HUES6 (cell line): ENCODE measurements at regions not wholly inside any gene's neighbourhood (a gene's known extent, or its start where the extent isn't known, plus 50 kb on each side); places are given as distances from the start of the nearest gene placed in this dataset.

Experiments used
- H3K27ac ChIP-seq: 2 replicates; pipeline ENCODE4 v1.7.0; 2013; ENCODE audit warnings: low read depth, mild to moderate bottlenecking, low read length, inconsistent platforms
- H3K27me3 ChIP-seq: 2 replicates; pipeline ENCODE4 v1.6.1; 2013; ENCODE audit warnings: low read length; ENCODE audit not compliant: control insufficient read depth, insufficient read depth
- H3K36me3 ChIP-seq: 2 replicates; pipeline ENCODE4 v1.6.1; 2013; ENCODE audit warnings: low read length; ENCODE audit not compliant: control insufficient read depth, insufficient read depth
- H3K4me1 ChIP-seq: 2 replicates; pipeline ENCODE4 v1.6.1; 2013; ENCODE audit warnings: low read length; ENCODE audit not compliant: control insufficient read depth, insufficient read depth
- H3K4me3 ChIP-seq: 2 replicates; pipeline ENCODE4 v1.5.1; 2013; ENCODE audit warnings: low read depth, low read length
- H3K9ac ChIP-seq: one replicate; pipeline ENCODE4 v1.6.1; 2013; ENCODE audit warnings: mild to moderate bottlenecking, low read length
- H3K9me3 ChIP-seq: 2 replicates; pipeline ENCODE4 v1.6.1; 2013; ENCODE audit warnings: low read depth, low read length; ENCODE audit not compliant: control insufficient read depth, insufficient read depth

DNA sequence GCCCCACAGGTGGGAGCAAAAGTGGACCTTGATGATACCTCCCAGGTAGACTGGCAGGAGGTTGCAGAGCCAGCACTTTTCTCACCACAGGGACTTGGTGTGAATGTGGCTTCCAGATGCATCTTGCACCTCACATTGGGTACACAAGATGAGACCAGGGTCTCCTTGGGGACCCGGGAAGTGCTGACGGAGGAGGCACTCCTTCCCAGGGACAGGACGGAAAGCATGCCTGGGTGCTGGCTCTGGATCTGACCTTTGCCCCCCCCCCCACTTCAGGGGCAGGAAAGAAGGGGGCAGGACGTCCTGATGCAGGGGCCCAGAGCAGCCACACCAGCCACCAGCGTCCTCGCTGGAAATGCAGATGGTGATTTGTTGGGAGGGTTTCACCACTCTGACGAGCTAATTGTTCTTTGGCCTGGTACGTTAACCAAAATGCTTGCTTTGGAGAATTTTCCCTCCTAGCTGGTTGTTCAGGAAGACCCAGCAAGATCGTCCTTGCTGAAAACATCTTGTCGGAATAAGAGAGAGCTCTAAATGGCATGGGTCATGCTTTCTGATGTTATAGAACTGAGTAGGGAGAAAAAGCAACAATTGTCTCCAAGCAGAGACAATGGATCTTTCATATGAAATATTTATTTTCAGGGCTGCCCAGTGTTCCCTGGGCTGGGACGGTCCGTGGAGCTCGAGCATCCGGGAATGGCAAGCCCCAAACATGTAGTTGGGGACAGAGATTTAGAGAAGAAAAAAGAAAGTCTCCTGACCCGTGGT is 74.4 kb upstream of the PPARA start:
- H3K4me3 ChIP-seq: no peak overlapping the region
- no peaks in the 10 kb centered on the region for H3K36me3 ChIP-seq
- H3K27ac ChIP-seq: no peak overlapping the region
- H3K4me1 ChIP-seq: peaks cover 33% of the 10 kb centered on the region; the same call in 1 of the 2 replicates
- H3K9ac ChIP-seq: no peak overlapping the region
- H3K27me3 ChIP-seq: peaks cover 39% of the 10 kb centered on the region
- no peaks in the 10 kb centered on the region for H3K9me3 ChIP-seq

GRCh38 chr22:46076651-46077339 is 73.5 kb upstream of the PPARA start:
- no peak overlapping the region for H3K9ac ChIP-seq
- H3K36me3 ChIP-seq: no peaks in the 10 kb centered on the region

DNA sequence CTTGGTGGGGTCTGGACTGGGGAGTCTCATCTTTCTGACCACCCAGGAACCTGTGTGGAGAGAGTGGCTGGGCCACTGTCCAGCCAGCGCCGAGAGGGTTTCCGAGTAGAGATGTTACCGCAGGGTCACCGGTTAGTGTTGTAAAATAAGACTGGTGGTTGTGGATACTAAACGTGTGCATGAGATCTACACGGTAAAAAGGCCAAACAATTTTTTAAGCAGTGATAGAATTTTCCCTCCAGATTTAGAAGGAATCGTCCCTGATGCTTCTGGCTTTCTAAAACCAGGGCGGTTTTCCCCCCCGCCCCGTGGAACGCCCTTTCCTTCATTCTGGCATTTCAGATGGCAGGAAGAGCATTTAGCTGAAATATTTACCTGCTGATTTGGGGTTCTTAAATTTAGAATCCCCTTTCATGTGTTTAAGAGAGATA is 72.6 kb upstream of the PPARA start:
- no peak overlapping the region for H3K27ac ChIP-seq
- H3K4me3 ChIP-seq: no peak overlapping the region
- H3K9ac ChIP-seq: no peak overlapping the region
- no peaks in the 10 kb centered on the region for H3K9me3 ChIP-seq
- H3K36me3 ChIP-seq: no peaks in the 10 kb centered on the region
- peaks cover 31% of the 10 kb centered on the region; the same call in 1 of the 2 replicates for H3K4me1 ChIP-seq
- peaks cover 26% of the 10 kb centered on the region for H3K27me3 ChIP-seq

More at GRCh38 chr22:46076651-46077339, 73.5 kb upstream of the PPARA start:
- Histone ChIP-seq H3K27me3 (peaks cover 34% of the 10 kb centered on the region), H3K9me3 (no peaks in the 10 kb centered on the region), H3K4me3 (no peak overlapping the region), H3K4me1 (peaks cover 33% of the 10 kb centered on the region; the same call in 1 of the 2 replicates), H3K27ac (no peak overlapping the region)

DNA sequence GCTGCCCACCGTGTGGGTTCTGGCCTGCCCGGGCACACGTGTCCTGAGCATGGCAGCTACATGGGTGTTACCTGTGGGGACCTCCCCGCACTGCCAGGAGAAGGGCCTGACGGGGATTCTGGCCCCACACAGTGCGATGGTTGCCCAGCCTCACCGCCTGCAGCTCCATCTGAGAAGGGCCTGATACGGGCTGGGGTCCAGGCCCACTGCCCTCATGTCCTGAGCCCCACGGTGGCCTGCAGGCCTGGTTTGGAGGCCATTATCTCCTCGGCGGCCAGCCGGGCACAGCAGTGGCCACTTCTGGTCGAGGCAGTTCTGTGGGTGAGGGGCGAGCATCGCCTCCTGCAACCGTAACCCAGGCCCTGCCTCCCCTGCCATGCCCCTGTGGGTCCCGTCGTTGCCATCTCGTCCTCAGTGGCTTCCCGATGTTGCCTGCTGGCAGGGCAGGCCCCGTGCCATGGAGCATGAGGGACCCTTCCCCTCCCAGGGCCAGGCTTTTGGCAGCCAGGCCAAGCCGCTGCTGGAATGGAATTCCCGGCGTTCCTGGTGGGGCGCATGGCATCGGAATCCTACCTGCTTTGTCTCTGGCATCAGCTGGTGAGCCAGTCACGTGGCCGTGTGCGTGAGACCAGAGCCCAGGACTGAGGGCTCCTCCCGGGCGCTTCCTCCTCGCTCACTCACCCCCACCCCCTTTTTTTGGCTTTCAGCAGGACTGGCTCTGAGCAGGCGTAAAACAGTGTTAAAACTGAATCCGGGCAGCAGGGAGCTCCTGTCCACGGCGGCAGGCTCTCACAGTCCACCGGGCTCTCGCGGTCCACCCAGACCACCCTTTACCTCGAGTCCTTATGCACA is 71.9 kb upstream of the PPARA start:
- no peaks in the 10 kb centered on the region for H3K36me3 ChIP-seq
- no peak overlapping the region for H3K27ac ChIP-seq
- H3K9me3 ChIP-seq: no peaks in the 10 kb centered on the region
- no peak overlapping the region for H3K9ac ChIP-seq
- no peak overlapping the region for H3K4me3 ChIP-seq
- peaks cover 18% of the 10 kb centered on the region for H3K27me3 ChIP-seq
- peaks cover 30% of the 10 kb centered on the region; the same call in 1 of the 2 replicates for H3K4me1 ChIP-seq

DNA sequence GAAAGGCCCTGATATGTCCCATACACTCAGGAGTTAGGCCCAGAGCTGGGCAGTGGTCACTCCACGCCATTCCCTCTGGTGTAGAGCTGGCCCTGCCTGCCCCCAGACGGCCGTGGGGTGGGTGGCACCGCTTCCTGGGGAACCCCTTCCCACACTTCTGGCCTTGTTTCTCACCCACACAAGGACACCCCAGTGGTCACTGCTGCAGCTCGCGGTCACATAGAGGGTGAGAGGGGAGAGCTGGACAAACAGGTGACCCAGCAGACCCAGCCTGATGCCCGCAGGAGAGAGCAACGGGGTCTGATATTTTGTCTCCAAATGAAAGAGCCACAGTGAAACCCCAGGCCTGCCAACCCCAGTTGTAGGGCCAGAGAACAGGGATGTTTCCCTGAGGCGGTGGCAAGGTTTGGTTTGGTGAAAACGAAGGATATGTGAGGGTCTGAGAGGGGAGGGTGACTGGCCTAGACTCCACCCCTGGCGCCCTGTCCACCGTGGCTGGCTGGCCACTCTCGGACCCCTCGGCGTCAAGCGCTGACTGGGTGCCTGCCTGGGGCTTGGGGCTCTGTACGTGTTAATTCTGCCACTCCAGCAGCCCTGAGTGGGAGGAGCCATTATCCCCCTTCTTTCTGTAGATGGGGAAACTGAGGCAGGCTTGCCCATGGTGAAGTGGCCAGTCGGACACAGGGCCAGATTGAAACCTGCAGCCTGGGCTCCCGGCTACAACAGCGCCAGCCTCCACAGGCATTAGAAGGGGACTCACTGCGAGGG is 71.0 kb upstream of the PPARA start:
- Histone ChIP-seq H3K9me3 (no peaks in the 10 kb centered on the region), H3K27ac (no peak overlapping the region), H3K4me1 (peaks cover 30% of the 10 kb centered on the region; the same call in 1 of the 2 replicates), H3K9ac (no peak overlapping the region), H3K36me3 (no peaks in the 10 kb centered on the region), H3K27me3 (peaks cover 10% of the 10 kb centered on the region; the same call in 1 of the 2 replicates), H3K4me3 (no peak overlapping the region)

DNA sequence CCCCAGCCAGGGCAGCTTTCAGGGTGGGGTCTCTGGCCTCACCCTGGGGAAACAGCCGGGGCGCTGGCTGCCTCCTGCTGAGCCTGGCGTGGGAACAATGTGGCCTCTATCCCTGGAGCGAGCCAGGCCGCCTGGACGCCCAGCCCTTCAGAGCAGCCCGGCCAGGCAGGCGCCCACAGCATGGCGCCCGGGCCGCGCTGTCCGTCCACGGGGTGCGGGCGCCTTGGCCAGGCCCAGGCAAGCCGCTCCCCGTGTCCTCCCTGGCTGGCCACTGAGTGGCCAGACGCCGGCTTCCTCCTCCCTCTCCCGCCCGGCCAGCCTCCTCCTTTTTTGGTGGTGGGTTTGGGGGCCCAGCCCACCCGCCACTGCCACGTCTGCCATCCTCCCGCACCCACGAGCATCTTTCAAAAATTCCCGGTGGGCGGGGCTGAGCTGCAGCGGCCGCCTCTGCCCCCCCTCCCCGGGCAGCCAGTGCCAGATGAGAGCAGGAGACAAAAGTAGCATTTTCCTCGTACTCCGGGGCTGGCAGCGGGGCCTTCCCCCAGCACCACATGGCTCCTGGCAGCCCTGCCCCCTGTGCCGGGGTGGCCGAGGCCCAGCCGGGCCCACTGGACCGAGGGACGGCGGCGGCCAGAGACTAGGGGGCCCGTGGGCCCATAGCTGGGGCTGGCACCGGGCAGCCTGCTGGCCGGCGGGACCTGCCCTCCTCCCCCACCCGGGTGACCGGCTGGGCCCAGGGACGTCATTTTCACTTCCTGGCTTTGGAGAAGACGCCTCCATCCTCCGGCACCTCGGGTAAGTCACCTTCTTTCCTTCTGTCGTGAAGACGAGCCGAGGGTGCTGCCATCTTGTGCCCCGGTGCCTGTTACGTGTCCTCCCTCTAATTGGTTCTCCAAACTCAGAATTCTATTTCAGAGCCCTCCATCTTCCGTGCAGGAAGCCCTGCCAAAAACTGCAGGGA is 70.2 kb upstream of the PPARA start:
- Histone ChIP-seq H3K4me3 (no peak overlapping the region), H3K36me3 (no peaks in the 10 kb centered on the region), H3K9ac (no peak overlapping the region), H3K27me3 (0 out of 2 replicates have a peak, but pooled peaks cover 3% of the 10 kb centered on the region), H3K4me1 (peaks cover 26% of the 10 kb centered on the region; the same call in 1 of the 2 replicates), H3K27ac (no peak overlapping the region), H3K9me3 (no peaks in the 10 kb centered on the region)

DNA sequence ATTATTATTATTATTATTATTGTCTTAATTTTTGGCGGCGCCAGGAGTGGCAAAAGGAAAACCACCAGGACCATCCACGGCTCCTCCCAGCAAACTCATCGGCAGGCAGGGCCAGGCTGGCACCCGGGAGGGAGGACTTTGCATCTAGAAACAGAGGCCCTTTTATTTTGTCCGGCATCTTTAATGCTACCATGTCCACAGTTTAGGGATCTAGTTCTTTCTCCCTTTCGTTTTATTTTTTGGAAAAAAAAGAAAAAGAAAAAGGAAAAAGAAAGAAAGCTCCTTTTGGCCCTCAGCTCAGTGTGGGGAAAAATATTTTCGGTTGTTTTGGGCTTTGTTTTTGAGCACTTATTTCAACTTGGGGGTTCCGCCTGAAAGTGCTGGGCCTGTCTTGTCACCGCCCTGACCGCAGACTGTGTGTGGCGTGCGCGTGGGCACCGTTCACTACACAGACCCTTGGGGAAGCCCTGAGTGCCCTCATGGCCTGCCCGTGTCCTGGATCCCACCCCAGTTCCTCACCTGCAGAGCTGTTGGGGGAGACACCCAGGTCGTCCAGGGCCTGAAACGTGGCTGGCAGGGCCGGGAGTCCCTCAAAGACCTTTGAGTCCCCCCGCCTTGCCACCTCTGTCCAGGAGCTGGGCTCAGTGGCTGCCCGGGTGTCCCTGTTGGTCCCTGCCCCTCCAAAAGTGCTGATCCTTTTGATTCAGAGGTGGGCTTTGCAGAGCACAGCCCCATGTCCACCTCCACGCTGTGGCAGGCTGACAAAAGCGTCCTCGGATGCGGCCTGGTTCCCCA is 69.1 kb upstream of the PPARA start:
- Histone ChIP-seq H3K9me3 (no peaks in the 10 kb centered on the region), H3K4me3 (no peak overlapping the region), H3K9ac (no peak overlapping the region), H3K27ac (no peak overlapping the region), H3K27me3 (no peaks in the 10 kb centered on the region), H3K4me1 (peaks cover 19% of the 10 kb centered on the region; the same call in 1 of the 2 replicates), H3K36me3 (no peaks in the 10 kb centered on the region)

GRCh38 chr22:46081831-46082210 is 68.5 kb upstream of the PPARA start:
- Histone ChIP-seq H3K4me1 (peaks cover 17% of the 10 kb centered on the region; the same call in 1 of the 2 replicates), H3K36me3 (no peaks in the 10 kb centered on the region), H3K27me3 (no peaks in the 10 kb centered on the region), H3K9ac (no peak overlapping the region), H3K27ac (no peak overlapping the region), H3K4me3 (no peak overlapping the region), H3K9me3 (no peaks in the 10 kb centered on the region)

GRCh38 chr22:46082633-46083032 is 67.7 kb upstream of the PPARA start:
- H3K9ac ChIP-seq: no peak overlapping the region
- H3K4me3 ChIP-seq: no peak overlapping the region

More at GRCh38 chr22:46082633-46083032, 67.7 kb upstream of the PPARA start:
- H3K36me3 ChIP-seq: no peaks in the 10 kb centered on the region
- H3K4me1 ChIP-seq: peaks cover 9% of the 10 kb centered on the region; the same call in 1 of the 2 replicates
- H3K27ac ChIP-seq: no peak overlapping the region
- H3K27me3 ChIP-seq: no peaks in the 10 kb centered on the region
- H3K9me3 ChIP-seq: no peaks in the 10 kb centered on the region
